HepG2 (cell line): ENCODE measurements at regions not wholly inside any gene's neighbourhood (a gene's known extent, or its start where the extent isn't known, plus 50 kb on each side); places are given as distances from the start of the nearest gene placed in this dataset.

ENCODE experiments used
- ATAC-seq: fragments of 200-7000 bp; cut with Tn5 transposase; 3 replicates; pipeline ENCODE4 v1.9.1; 2020; ENCODE audit warnings: mild to moderate bottlenecking, moderate library complexity
- BruUV-seq: library from RNA; stranded (reverse); fragments of 400-500 nt; replicated peaks from 2 replicates; lab custom pipeline; 2021; lab: Mats Ljungman, UMichigan
- CTCF ChIA-PET: fragments of 300-600 bp; formaldehyde crosslinking; extraction: SDS; loops from one replicate; lab custom pipeline; 2021; ENCODE audit warnings: low total read pairs, inconsistent platforms, low intra/inter-chr PET ratio; lab: Yijun Ruan, JAX
- POLR2A ChIA-PET: fragments of 350-600 bp; sonication (Branson Sonifier 250); formaldehyde crosslinking; loops from one replicate; lab custom pipeline; 2020; ENCODE audit warnings: antibody characterized with exemption, inconsistent platforms; lab: Yijun Ruan, JAX
- DNase-seq: peaks from one replicate; pipeline ENCODE4 v3.0.0-alpha.2; 2015; ENCODE audit warnings: low spot score
- FAIRE-seq: peaks from 3 replicates; lab custom pipeline; 2011; peaks lifted over from hg19 to GRCh38; lab: Jason Lieb, UNC
- H2AFZ ChIP-seq: one replicate; pipeline ENCODE4 v1.6.1; 2011; ENCODE audit warnings: low read length, inconsistent platforms
- H3K27ac ChIP-seq: fragments of 300-600 bp; 3 replicates; pipeline ENCODE4 v1.8.0; 2011; ENCODE audit warnings: mixed run types, mild to moderate bottlenecking, mixed read lengths, low read length, inconsistent platforms; ENCODE audit not compliant: insufficient read depth; ENCODE audit errors: extremely low read length
- H3K27me3 ChIP-seq, 2 experiments: fragments of 200-600 bp in 1 of 2; 2 replicates in 1 of 2; 3 replicates in 1 of 2; pipeline versions ENCODE4 v1.6.0 to v1.8.0; 2011; ENCODE audit warnings: low read length in 2 of 2, mild to moderate bottlenecking in 2 of 2, moderate library complexity in 2 of 2, inconsistent platforms in 1 of 2; ENCODE audit not compliant: insufficient read depth in 2 of 2, control insufficient read depth in 1 of 2
- H3K36me3 ChIP-seq, 2 experiments: fragments of 200-600 bp in 1 of 2; replicated peaks in 1 of 2; 2 replicates in 1 of 2; 3 replicates in 1 of 2; pipeline versions ENCODE4 v1.5.1 to v1.8.0; 2011; ENCODE audit warnings: low read length in 2 of 2, inconsistent platforms in 1 of 2; ENCODE audit not compliant: insufficient read depth in 2 of 2, control insufficient read depth in 1 of 2
- H3K4me1 ChIP-seq: 2 replicates; pipeline ENCODE4 v1.5.1; 2012; ENCODE audit warnings: low read length, inconsistent platforms; ENCODE audit not compliant: insufficient read depth
- H3K4me2 ChIP-seq: 2 replicates; pipeline ENCODE4 v1.6.0; 2011; ENCODE audit warnings: low read depth, low read length, inconsistent platforms
- H3K4me3 ChIP-seq, 3 experiments: fragments of 200-600 bp in 1 of 3; sonication (generic), shearing (Covaris generic) in 1 of 3; replicated peaks in 1 of 3; 2 replicates each; pipeline ENCODE4 v1.5.1; 2011 to 2016; ENCODE audit warnings: low read length in 3 of 3, inconsistent platforms in 2 of 3, low read depth in 2 of 3, mild to moderate bottlenecking in 2 of 3, control low read depth in 1 of 3, mixed read lengths in 1 of 3; ENCODE audit not compliant: insufficient read depth in 1 of 3
- H3K79me2 ChIP-seq: one replicate; pipeline ENCODE4 v1.6.1; 2011; ENCODE audit warnings: low read length, inconsistent platforms; ENCODE audit not compliant: insufficient read depth
- H3K9ac ChIP-seq: 2 replicates; pipeline ENCODE4 v1.6.0; 2011; ENCODE audit warnings: mild to moderate bottlenecking, low read depth, low read length, inconsistent platforms; ENCODE audit not compliant: insufficient read depth
- H3K9me3 ChIP-seq: 2 replicates; pipeline ENCODE4 v1.5.1; 2012; ENCODE audit warnings: mild to moderate bottlenecking, low read length
- H4K20me1 ChIP-seq: 2 replicates; pipeline ENCODE4 v1.6.0; 2011; ENCODE audit warnings: inconsistent platforms, mild to moderate bottlenecking, low read length, moderate library complexity; ENCODE audit not compliant: insufficient read depth
- ESRRA ChIP-seq: sonication (generic); formaldehyde crosslinking; IDR thresholded peaks from 2 replicates; pipeline ENCODE4 v1.5.1; 2020; ENCODE audit warnings: mild to moderate bottlenecking, low read depth, missing genetic modification reagents
- TEF ChIP-seq: sonication (generic); formaldehyde crosslinking; IDR thresholded peaks from 2 replicates; pipeline ENCODE4 v1.5.0; 2020; ENCODE audit warnings: missing genetic modification reagents
- ZFX ChIP-seq: sonication (generic); formaldehyde crosslinking; IDR thresholded peaks from 2 replicates; pipeline ENCODE4 v1.4.0; 2020; ENCODE audit warnings: mild to moderate bottlenecking, low read depth, missing genetic modification reagents, moderate library complexity
- ZNF280D ChIP-seq: sonication (generic); formaldehyde crosslinking; IDR thresholded peaks from 2 replicates; pipeline ENCODE4 v1.5.1; 2020; ENCODE audit warnings: mild to moderate bottlenecking, missing genetic modification reagents
- ZNF468 ChIP-seq: sonication (generic); formaldehyde crosslinking; IDR thresholded peaks from 2 replicates; pipeline ENCODE4 v1.8.0; 2022; ENCODE audit warnings: mild to moderate bottlenecking, moderate library complexity, missing genetic modification reagents
- ZNF891 ChIP-seq: sonication (generic); formaldehyde crosslinking; IDR thresholded peaks from 2 replicates; pipeline ENCODE4 v1.5.0; 2020; ENCODE audit warnings: mild to moderate bottlenecking, missing genetic modification reagents
- WGBS: methylation state at CpG from one replicate; pipeline ENCODE4 v1.1.6; 2017; ENCODE audit warnings: low lambda C conversion rate; 5-methylcytosine and 5-hydroxymethylcytosine counted together
- in situ Hi-C: cut with HindIII; loops from 2 replicates; pipeline ENCODE4 v1.10.0; 2017; ENCODE audit warnings: low pct_unique_long_range_greater_than_20kb; ENCODE audit not compliant: extremely low pct_ligation_motif_present
- intact Hi-C: fragments of 100-400 bp; cut with micrococcal nuclease; formaldehyde crosslinking; loops from one replicate; pipeline ENCODE4 v1.10.0; 2022; ENCODE audit not compliant: unreplicated experiment
- TF ChIP-seq, protein P1 (sequence below): sonication (generic); formaldehyde crosslinking; conservative IDR thresholded peaks from 2 replicates; pipeline ENCODE4 v1.4.0; 2020; ENCODE audit warnings: missing genetic modification reagents

DNA sequence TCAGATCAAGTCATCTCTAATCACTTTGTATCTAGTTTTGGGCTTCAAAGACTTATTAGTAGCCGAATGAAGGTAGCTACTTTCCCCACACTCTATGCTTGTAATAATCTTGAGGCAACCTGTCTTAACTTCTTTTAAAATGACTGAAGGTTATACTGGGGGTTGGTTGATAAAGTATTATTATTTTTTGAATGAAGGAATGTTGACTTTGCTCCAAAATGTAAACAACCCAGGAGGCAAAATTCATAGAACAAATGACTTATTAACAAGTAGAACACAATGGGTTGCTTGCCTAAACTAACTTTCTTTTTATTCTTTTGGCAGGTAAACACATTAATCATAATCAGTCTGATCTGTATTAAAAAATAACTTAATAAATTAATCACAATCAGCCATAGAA lies 440.0 kb downstream of the USP25 start:
- no peaks in the 10 kb centered on the region for H3K36me3 ChIP-seq
- H3K4me2 ChIP-seq: no peak overlapping the region
- H3K9ac ChIP-seq: no peak overlapping the region
- no peak for DNase-seq
- 0% methylated on average over 1 of the region's 1 CpG for WGBS
- POLR2A ChIA-PET: no interaction called here
- H3K27me3 ChIP-seq: no peaks in the 10 kb centered on the region
- H3K9me3 ChIP-seq: no peaks in the 10 kb centered on the region
- in situ Hi-C loops: no loop called here
- no peaks in the 10 kb centered on the region for H3K79me2 ChIP-seq
- CTCF ChIA-PET: no interaction called here
- no TSS peak for BruUV-seq
- TF ChIP-seq ZNF468 (CRISPR knock-in tag) (no peak), TEF (CRISPR knock-in tag) (no peak), ZNF891 (CRISPR knock-in tag) (no peak), ZNF280D (CRISPR knock-in tag) (no peak), ZFX (CRISPR knock-in tag) (no peak), ESRRA (CRISPR knock-in tag) (no peak)
- TF ChIP-seq, protein P1, sequence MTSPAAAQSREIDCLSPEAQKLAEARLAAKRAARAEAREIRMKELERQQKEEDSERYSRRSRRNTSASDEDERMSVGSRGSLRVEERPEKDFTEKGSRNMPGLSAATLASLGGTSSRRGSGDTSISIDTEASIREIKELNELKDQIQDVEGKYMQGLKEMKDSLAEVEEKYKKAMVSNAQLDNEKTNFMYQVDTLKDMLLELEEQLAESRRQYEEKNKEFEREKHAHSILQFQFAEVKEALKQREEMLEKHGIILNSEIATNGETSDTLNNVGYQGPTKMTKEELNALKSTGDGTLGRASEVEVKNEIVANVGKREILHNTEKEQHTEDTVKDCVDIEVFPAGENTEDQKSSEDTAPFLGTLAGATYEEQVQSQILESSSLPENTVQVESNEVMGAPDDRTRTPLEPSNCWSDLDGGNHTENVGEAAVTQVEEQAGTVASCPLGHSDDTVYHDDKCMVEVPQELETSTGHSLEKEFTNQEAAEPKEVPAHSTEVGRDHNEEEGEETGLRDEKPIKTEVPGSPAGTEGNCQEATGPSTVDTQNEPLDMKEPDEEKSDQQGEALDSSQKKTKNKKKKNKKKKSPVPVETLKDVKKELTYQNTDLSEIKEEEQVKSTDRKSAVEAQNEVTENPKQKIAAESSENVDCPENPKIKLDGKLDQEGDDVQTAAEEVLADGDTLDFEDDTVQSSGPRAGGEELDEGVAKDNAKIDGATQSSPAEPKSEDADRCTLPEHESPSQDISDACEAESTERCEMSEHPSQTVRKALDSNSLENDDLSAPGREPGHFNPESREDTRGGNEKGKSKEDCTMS: no peak
- TF ChIP-seq, all 625 proteins: peak for 0
- no peak for FAIRE-seq
- Histone ChIP-seq H3K4me3 (no peak overlapping the region), H3K4me1 (no peaks in the 10 kb centered on the region), H3K27ac (no peak overlapping the region), H2AFZ (no peak overlapping the region), H4K20me1 (no peaks in the 10 kb centered on the region)
- no peak for ATAC-seq
- intact Hi-C loops: no loop called here
